NCI-H82 (cell line): ENCODE measurements at regions not wholly inside any gene's neighbourhood (a gene's known extent, or its start where the extent isn't known, plus 50 kb on each side); places are given as distances from the start of the nearest gene placed in this dataset.
"Not testable (repeated sequence)": the region's sequence is repeated elsewhere in the genome, so short reads cannot be mapped to it uniquely, and the experiment has no call there.

Experiments used
- DNase-seq: peaks from one replicate; lab custom pipeline; 2025; lab: John Stamatoyannopoulos, UW

GRCh38 chr10:111595173-111595572 lies 518.3 kb downstream of the ADRA2A start:
- no peak for DNase-seq

- peak; percentile 84 for DNase-seq
Measured at GRCh38 chr10:111598433-111599059, 521.7 kb downstream of the ADRA2A start.

- DNase-seq = no peak
Measured at GRCh38 chr10:111599943-111600342, 523.1 kb downstream of the ADRA2A start.

- DNase-seq = no peak
Measured at GRCh38 chr10:111600772-111601171, 523.9 kb downstream of the ADRA2A start.

GRCh38 chr10:111612273-111612672 lies 535.4 kb downstream of the ADRA2A start:
- no peak for DNase-seq

GRCh38 chr10:111634191-111634590 lies 549.4 kb downstream of the GPAM start:
- no peak for DNase-seq

GRCh38 chr10:111646021-111646420 lies 537.5 kb downstream of the GPAM start:
- DNase-seq = no peak

GRCh38 chr10:111648046-111648445 lies 535.5 kb downstream of the GPAM start:
- DNase-seq = no peak

- DNase-seq = not testable (repeated sequence)
Measured at GRCh38 chr10:111649080-111649479, 534.5 kb downstream of the GPAM start.

GRCh38 chr10:111650088-111650487 lies 533.5 kb downstream of the GPAM start:
- peak; percentile 13 for DNase-seq

- no peak for DNase-seq
Measured at GRCh38 chr10:111656066-111656465, 527.5 kb downstream of the GPAM start.

- no peak for DNase-seq
Measured at GRCh38 chr10:111677759-111678158, 505.8 kb downstream of the GPAM start.

- DNase-seq = no peak
Measured at GRCh38 chr10:111686796-111687195, 496.8 kb downstream of the GPAM start.

GRCh38 chr10:111698711-111699110 lies 484.9 kb downstream of the GPAM start:
- no peak for DNase-seq

GRCh38 chr10:111703986-111704385 lies 479.6 kb downstream of the GPAM start:
- DNase-seq = no peak

- no peak for DNase-seq
Measured at GRCh38 chr10:111705021-111705420, 478.5 kb downstream of the GPAM start.

GRCh38 chr10:111706331-111706730 lies 477.2 kb downstream of the GPAM start:
- no peak for DNase-seq

GRCh38 chr10:111707076-111707475 lies 476.5 kb downstream of the GPAM start:
- no peak for DNase-seq

GRCh38 chr10:111709603-111710002 lies 474.0 kb downstream of the GPAM start:
- DNase-seq = no peak

GRCh38 chr10:111716032-111716431 lies 467.5 kb downstream of the GPAM start:
- DNase-seq = no peak

GRCh38 chr10:111724121-111724520 lies 459.4 kb downstream of the GPAM start:
- no peak for DNase-seq

GRCh38 chr10:111725050-111725449 lies 458.5 kb downstream of the GPAM start:
- no peak for DNase-seq

- DNase-seq = no peak
Measured at GRCh38 chr10:111732166-111732785, 451.3 kb downstream of the GPAM start.
